ENCODE measurements at regions not wholly inside any gene's neighbourhood (a gene's known extent, or its start where the extent isn't known, plus 50 kb on each side); places are given as distances from the start of the nearest gene placed in this dataset.
"Not testable (repeated sequence)": the region's sequence is repeated elsewhere in the genome, so short reads cannot be mapped to it uniquely, and the experiment has no call there.

GRCh38 chr17:20917610-20918306 is 125.1 kb downstream of the USP22 start:
- H3K4me1 Mint-ChIP-seq (ENCODE audit: low read depth); H3K27ac Mint-ChIP-seq; H3K4me3 Mint-ChIP-seq (ENCODE audit: low read depth); H3K9me3 Mint-ChIP-seq; intact Hi-C loops (cut with micrococcal nuclease); DNase-seq (ENCODE audit: low spot score); H3K36me3 Mint-ChIP-seq (ENCODE audit: low read depth): not testable (repeated sequence)
- peaks cover 23% of the 10 kb centered on the region for H3K27me3 Mint-ChIP-seq (ENCODE audit: low read depth)

DNA sequence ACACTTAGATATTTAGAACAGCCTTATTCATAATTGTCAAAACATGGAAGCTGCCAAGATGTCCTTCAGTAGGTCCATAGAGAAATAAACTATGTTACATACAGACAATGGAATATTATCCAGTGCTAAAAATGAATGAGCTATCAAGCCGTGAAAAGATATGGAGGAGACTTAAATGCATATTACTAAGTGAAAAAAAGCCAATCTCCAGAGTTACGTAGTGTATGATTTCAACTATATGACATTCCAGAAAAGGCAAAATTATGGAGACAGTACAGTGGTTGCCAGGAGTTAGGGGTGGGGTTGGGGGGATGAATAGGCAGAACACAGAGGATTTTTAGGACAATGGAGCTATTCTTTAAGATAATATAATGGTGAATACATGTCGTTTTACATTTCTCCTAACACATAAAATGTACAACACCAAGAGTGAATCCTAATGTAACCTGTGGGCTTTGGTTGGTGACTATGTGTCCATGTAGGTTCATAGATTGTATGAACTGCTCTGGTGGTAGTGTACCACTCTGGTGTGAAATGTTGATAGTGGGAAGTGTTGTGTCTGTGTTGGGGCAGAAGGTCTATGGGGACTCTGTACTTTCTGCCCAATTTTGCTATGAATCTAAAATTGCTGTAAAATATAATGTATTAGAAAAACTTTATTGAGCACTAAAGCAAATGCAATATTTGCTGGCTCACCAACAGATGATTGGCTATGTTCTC is 122.6 kb downstream of the USP22 start:
- H3K27ac Mint-ChIP-seq, result no peak overlapping the region
- H3K9me3 Mint-ChIP-seq, result peaks cover 5% of the 10 kb centered on the region
- H3K36me3 Mint-ChIP-seq (ENCODE audit: low read depth), result no peaks in the 10 kb centered on the region
- no peak overlapping the region for H3K4me3 Mint-ChIP-seq (ENCODE audit: low read depth)
- peaks cover 4% of the 10 kb centered on the region for H3K4me1 Mint-ChIP-seq (ENCODE audit: low read depth)
- DNase-seq (ENCODE audit: low spot score), result no peak
- intact Hi-C loops (cut with micrococcal nuclease), result no loop called here
- H3K27me3 Mint-ChIP-seq (ENCODE audit: low read depth), result peaks cover 30% of the 10 kb centered on the region

GRCh38 chr17:20920815-20921199 is 122.0 kb downstream of the USP22 start:
- peaks cover 5% of the 10 kb centered on the region for H3K9me3 Mint-ChIP-seq
- H3K27me3 Mint-ChIP-seq (ENCODE audit: low read depth), result peaks cover 30% of the 10 kb centered on the region
- peaks cover 4% of the 10 kb centered on the region for H3K4me1 Mint-ChIP-seq (ENCODE audit: low read depth)
- intact Hi-C loops (cut with micrococcal nuclease), result no loop called here
- H3K36me3 Mint-ChIP-seq (ENCODE audit: low read depth), result no peaks in the 10 kb centered on the region
- DNase-seq (ENCODE audit: low spot score), result no peak
- H3K27ac Mint-ChIP-seq, result no peak overlapping the region
- no peak overlapping the region for H3K4me3 Mint-ChIP-seq (ENCODE audit: low read depth)

- Mint-ChIP-seq H3K4me3 (ENCODE audit: low read depth) (no peak overlapping the region), H3K27me3 (ENCODE audit: low read depth) (peaks cover 33% of the 10 kb centered on the region), H3K27ac (no peak overlapping the region), H3K4me1 (ENCODE audit: low read depth) (no peaks in the 10 kb centered on the region), H3K36me3 (ENCODE audit: low read depth) (no peaks in the 10 kb centered on the region), H3K9me3 (peaks cover 5% of the 10 kb centered on the region)
- intact Hi-C loops (cut with micrococcal nuclease), result no loop called here
- DNase-seq (ENCODE audit: low spot score), result no peak
These were observed 120.6 kb downstream of the USP22 start for GRCh38 chr17:20922128-20922670.

- Mint-ChIP-seq H3K27me3 (ENCODE audit: low read depth) (peaks cover 34% of the 10 kb centered on the region), H3K36me3 (ENCODE audit: low read depth) (no peaks in the 10 kb centered on the region), H3K4me1 (ENCODE audit: low read depth) (no peaks in the 10 kb centered on the region), H3K4me3 (ENCODE audit: low read depth) (no peak overlapping the region), H3K27ac (no peak overlapping the region), H3K9me3 (no peaks in the 10 kb centered on the region)
- intact Hi-C loops (cut with micrococcal nuclease), result no loop called here
- no peak for DNase-seq (ENCODE audit: low spot score)
These were observed 118.5 kb downstream of the USP22 start for GRCh38 chr17:20924306-20924705.

GRCh38 chr17:20925091-20925490 is 117.7 kb downstream of the USP22 start:
- no peak overlapping the region for H3K27ac Mint-ChIP-seq

GRCh38 chr17:20925954-20926353 is 116.9 kb downstream of the USP22 start:
- no peak overlapping the region for H3K4me3 Mint-ChIP-seq (ENCODE audit: low read depth)
- H3K27me3 Mint-ChIP-seq (ENCODE audit: low read depth), result peaks cover 28% of the 10 kb centered on the region
- no peak for DNase-seq (ENCODE audit: low spot score)
- H3K4me1 Mint-ChIP-seq (ENCODE audit: low read depth), result no peaks in the 10 kb centered on the region
- H3K27ac Mint-ChIP-seq, result no peak overlapping the region
- H3K36me3 Mint-ChIP-seq (ENCODE audit: low read depth), result no peaks in the 10 kb centered on the region
- no peaks in the 10 kb centered on the region for H3K9me3 Mint-ChIP-seq
- intact Hi-C loops (cut with micrococcal nuclease), result no loop called here

More at GRCh38 chr17:20925091-20925490, 117.7 kb downstream of the USP22 start:
- Mint-ChIP-seq H3K36me3 (ENCODE audit: low read depth) (no peaks in the 10 kb centered on the region), H3K9me3 (no peaks in the 10 kb centered on the region), H3K4me3 (ENCODE audit: low read depth) (no peak overlapping the region), H3K27me3 (ENCODE audit: low read depth) (peaks cover 34% of the 10 kb centered on the region), H3K4me1 (ENCODE audit: low read depth) (no peaks in the 10 kb centered on the region)
- intact Hi-C loops (cut with micrococcal nuclease), result no loop called here
- no peak for DNase-seq (ENCODE audit: low spot score)

- no peaks in the 10 kb centered on the region for H3K9me3 Mint-ChIP-seq
- intact Hi-C loops (cut with micrococcal nuclease), result no loop called here
- peaks cover 25% of the 10 kb centered on the region for H3K27me3 Mint-ChIP-seq (ENCODE audit: low read depth)
- no peaks in the 10 kb centered on the region for H3K36me3 Mint-ChIP-seq (ENCODE audit: low read depth)
- no peak overlapping the region for H3K27ac Mint-ChIP-seq
- DNase-seq (ENCODE audit: low spot score), result no peak
- H3K4me3 Mint-ChIP-seq (ENCODE audit: low read depth), result no peak overlapping the region
- no peaks in the 10 kb centered on the region for H3K4me1 Mint-ChIP-seq (ENCODE audit: low read depth)
These were observed 116.3 kb downstream of the USP22 start for GRCh38 chr17:20926532-20926931.

- no peaks in the 10 kb centered on the region for H3K36me3 Mint-ChIP-seq (ENCODE audit: low read depth)
- peaks cover 22% of the 10 kb centered on the region for H3K27me3 Mint-ChIP-seq (ENCODE audit: low read depth)
- H3K4me1 Mint-ChIP-seq (ENCODE audit: low read depth), result no peaks in the 10 kb centered on the region
- H3K27ac Mint-ChIP-seq, result no peak overlapping the region
- H3K9me3 Mint-ChIP-seq, result no peaks in the 10 kb centered on the region
- DNase-seq (ENCODE audit: low spot score), result no peak
- intact Hi-C loops (cut with micrococcal nuclease), result no loop called here
- no peak overlapping the region for H3K4me3 Mint-ChIP-seq (ENCODE audit: low read depth)
These were observed 115.4 kb downstream of the USP22 start for GRCh38 chr17:20927308-20927977.

DNA sequence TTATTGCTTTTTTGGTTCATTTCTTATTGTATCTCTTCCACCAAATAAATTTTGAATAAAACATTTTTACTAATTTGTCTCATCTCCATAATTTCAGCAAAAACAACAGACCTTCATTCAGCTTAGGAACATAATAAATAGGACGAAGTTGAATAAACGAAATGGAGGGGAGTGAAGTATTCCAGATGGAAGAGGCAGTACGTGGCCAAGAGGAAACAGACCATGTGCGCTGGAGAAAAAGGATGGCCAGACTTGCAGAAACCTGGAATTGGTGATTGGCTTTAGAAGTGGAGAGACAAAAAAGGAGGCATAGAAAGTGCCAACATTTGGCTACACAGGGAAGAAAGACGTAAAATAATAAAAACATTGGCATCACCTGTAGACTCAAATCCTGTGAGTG is 113.5 kb downstream of the USP22 start:
- no peaks in the 10 kb centered on the region for H3K9me3 Mint-ChIP-seq
- intact Hi-C loops (cut with micrococcal nuclease), result no loop called here
- H3K36me3 Mint-ChIP-seq (ENCODE audit: low read depth), result no peaks in the 10 kb centered on the region
- no peak for DNase-seq (ENCODE audit: low spot score)
- H3K27ac Mint-ChIP-seq, result no peak overlapping the region
- H3K4me3 Mint-ChIP-seq (ENCODE audit: low read depth), result no peak overlapping the region
- peaks cover 17% of the 10 kb centered on the region for H3K27me3 Mint-ChIP-seq (ENCODE audit: low read depth)
- no peaks in the 10 kb centered on the region for H3K4me1 Mint-ChIP-seq (ENCODE audit: low read depth)

GRCh38 chr17:20930081-20930760 is 112.6 kb downstream of the USP22 start:
- no peak for DNase-seq (ENCODE audit: low spot score)
- Mint-ChIP-seq H3K4me3 (ENCODE audit: low read depth) (no peak overlapping the region), H3K27ac (no peak overlapping the region), H3K36me3 (ENCODE audit: low read depth) (no peaks in the 10 kb centered on the region), H3K9me3 (no peaks in the 10 kb centered on the region), H3K4me1 (ENCODE audit: low read depth) (no peaks in the 10 kb centered on the region), H3K27me3 (ENCODE audit: low read depth) (peaks cover 16% of the 10 kb centered on the region)
- intact Hi-C loops (cut with micrococcal nuclease), result no loop called here

DNA sequence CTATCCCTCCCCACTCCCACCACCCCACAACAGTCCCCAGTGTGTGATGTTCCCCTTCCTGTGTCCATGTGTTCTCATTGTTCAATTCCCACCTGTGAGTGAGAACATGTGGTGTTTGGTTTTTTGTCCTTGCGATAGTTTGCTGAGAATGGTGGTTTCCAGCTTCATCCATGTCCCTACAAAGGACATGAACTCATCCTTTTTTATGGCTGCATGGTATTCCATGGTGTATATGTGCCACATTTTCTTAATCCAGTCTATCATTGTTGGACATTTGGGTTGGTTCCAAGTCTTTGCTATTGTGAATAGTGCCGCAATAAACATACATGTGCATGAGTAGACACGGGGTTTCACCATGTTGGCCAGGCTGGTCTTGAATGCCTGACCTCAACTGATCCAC is 109.8 kb downstream of the USP22 start:
- H3K36me3 Mint-ChIP-seq (ENCODE audit: low read depth); intact Hi-C loops (cut with micrococcal nuclease); H3K4me3 Mint-ChIP-seq (ENCODE audit: low read depth); H3K9me3 Mint-ChIP-seq; DNase-seq (ENCODE audit: low spot score); H3K27ac Mint-ChIP-seq; H3K4me1 Mint-ChIP-seq (ENCODE audit: low read depth): not testable (repeated sequence)
- peaks cover 17% of the 10 kb centered on the region for H3K27me3 Mint-ChIP-seq (ENCODE audit: low read depth)
